ENCODE measurements at regions not wholly inside any gene's neighbourhood (a gene's known extent, or its start where the extent isn't known, plus 50 kb on each side); places are given as distances from the start of the nearest gene placed in this dataset.

- intact Hi-C loops (cut with micrococcal nuclease; ENCODE audit: unreplicated experiment): no loop called here
- TF ChIP-seq, protein P1, sequence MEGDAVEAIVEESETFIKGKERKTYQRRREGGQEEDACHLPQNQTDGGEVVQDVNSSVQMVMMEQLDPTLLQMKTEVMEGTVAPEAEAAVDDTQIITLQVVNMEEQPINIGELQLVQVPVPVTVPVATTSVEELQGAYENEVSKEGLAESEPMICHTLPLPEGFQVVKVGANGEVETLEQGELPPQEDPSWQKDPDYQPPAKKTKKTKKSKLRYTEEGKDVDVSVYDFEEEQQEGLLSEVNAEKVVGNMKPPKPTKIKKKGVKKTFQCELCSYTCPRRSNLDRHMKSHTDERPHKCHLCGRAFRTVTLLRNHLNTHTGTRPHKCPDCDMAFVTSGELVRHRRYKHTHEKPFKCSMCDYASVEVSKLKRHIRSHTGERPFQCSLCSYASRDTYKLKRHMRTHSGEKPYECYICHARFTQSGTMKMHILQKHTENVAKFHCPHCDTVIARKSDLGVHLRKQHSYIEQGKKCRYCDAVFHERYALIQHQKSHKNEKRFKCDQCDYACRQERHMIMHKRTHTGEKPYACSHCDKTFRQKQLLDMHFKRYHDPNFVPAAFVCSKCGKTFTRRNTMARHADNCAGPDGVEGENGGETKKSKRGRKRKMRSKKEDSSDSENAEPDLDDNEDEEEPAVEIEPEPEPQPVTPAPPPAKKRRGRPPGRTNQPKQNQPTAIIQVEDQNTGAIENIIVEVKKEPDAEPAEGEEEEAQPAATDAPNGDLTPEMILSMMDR (conservative IDR thresholded peaks at IDR 0.05; ENCODE audit: low read depth, low read length): no peak
- TF ChIP-seq EZH2 (IDR thresholded peaks at IDR 0.05; ENCODE audit: borderline replicate concordance, low read depth, low read length, poor library complexity, severe bottlenecking): no peak
- ChIA-PET CTCF (no interaction called here), POLR2A (ENCODE audit: low non-redundant PET) (no interaction called here)
- no peak overlapping the region for H3K4me3 ChIP-seq (ENCODE audit: low read depth, low read length, poor library complexity, severe bottlenecking)
- BruUV-seq (replicated peaks): no TSS peak
- no peak overlapping the region for H3K27ac ChIP-seq (ENCODE audit: low read depth, low read length, poor library complexity, severe bottlenecking)
- H3K27me3 ChIP-seq (replicated peaks; ENCODE audit: insufficient read depth, low read depth, low read length, poor library complexity): no peaks in the 10 kb centered on the region
- no peak for DNase-seq (ENCODE audit: low spot score)
- H3K9me3 ChIP-seq (ENCODE audit: low read depth, low read length, poor library complexity, severe bottlenecking): no peaks in the 10 kb centered on the region
- no peaks in the 10 kb centered on the region for H3K36me3 ChIP-seq (ENCODE audit: insufficient read depth, low read length, poor library complexity, severe bottlenecking)
- H3K4me1 ChIP-seq (ENCODE audit: insufficient read depth, low read length, poor library complexity, severe bottlenecking): peaks cover 10% of the 10 kb centered on the region
Observed at GRCh38 chr13:32964987-32965386, 51.2 kb upstream of the KL start.
